Effector memory CD4-positive, alpha-beta T cell (primary cell): ENCODE measurements at regions not wholly inside any gene's neighbourhood (a gene's known extent, or its start where the extent isn't known, plus 50 kb on each side); places are given as distances from the start of the nearest gene placed in this dataset.

Source experiments
- DNase-seq, 3 donors: peaks; one replicate each; pipeline ENCODE4 v3.0.0-alpha.2; 2020
- H3K27ac ChIP-seq: 2 replicates; pipeline ENCODE4 v1.7.0; 2013; ENCODE audit warnings: mild to moderate bottlenecking, low read length, moderate library complexity; ENCODE audit not compliant: insufficient read depth, poor library complexity, severe bottlenecking
- H3K27me3 ChIP-seq: replicated peaks from 2 replicates; pipeline ENCODE4 v1.7.0; 2013; ENCODE audit warnings: mild to moderate bottlenecking, low read length; ENCODE audit not compliant: insufficient read depth, control insufficient read depth, poor library complexity, severe bottlenecking
- H3K36me3 ChIP-seq: 2 replicates; pipeline ENCODE4 v1.7.0; 2013; ENCODE audit warnings: mild to moderate bottlenecking, low read length, moderate library complexity; ENCODE audit not compliant: control insufficient read depth, insufficient read depth
- H3K4me1 ChIP-seq: 2 replicates; pipeline ENCODE4 v1.7.0; 2013; ENCODE audit warnings: low read length, mild to moderate bottlenecking; ENCODE audit not compliant: control insufficient read depth, insufficient read depth, poor library complexity, severe bottlenecking
- H3K4me3 ChIP-seq: 2 replicates; pipeline ENCODE4 v1.7.0; 2013; ENCODE audit warnings: low read length, low read depth, mild to moderate bottlenecking; ENCODE audit not compliant: insufficient read depth, poor library complexity, severe bottlenecking
- H3K9me3 ChIP-seq: 2 replicates; pipeline ENCODE4 v1.7.0; 2013; ENCODE audit warnings: mild to moderate bottlenecking, low read length, moderate library complexity; ENCODE audit not compliant: control insufficient read depth

- Histone ChIP-seq H3K9me3 (no peaks in the 10 kb centered on the region), H3K27me3 (no peaks in the 10 kb centered on the region), H3K27ac (no peak overlapping the region), H3K4me1 (no peaks in the 10 kb centered on the region), H3K4me3 (no peak overlapping the region), H3K36me3 (no peaks in the 10 kb centered on the region)
- no peak for DNase-seq
These were observed 249.1 kb downstream of the DPY19L2 start for GRCh38 chr12:63419154-63419553.

- Histone ChIP-seq H3K36me3 (no peaks in the 10 kb centered on the region), H3K4me3 (no peak overlapping the region), H3K9me3 (no peaks in the 10 kb centered on the region), H3K4me1 (no peaks in the 10 kb centered on the region), H3K27ac (no peak overlapping the region), H3K27me3 (no peaks in the 10 kb centered on the region)
- DNase-seq: no peak
These were observed 251.5 kb downstream of the DPY19L2 start for GRCh38 chr12:63416788-63417187.

DNA sequence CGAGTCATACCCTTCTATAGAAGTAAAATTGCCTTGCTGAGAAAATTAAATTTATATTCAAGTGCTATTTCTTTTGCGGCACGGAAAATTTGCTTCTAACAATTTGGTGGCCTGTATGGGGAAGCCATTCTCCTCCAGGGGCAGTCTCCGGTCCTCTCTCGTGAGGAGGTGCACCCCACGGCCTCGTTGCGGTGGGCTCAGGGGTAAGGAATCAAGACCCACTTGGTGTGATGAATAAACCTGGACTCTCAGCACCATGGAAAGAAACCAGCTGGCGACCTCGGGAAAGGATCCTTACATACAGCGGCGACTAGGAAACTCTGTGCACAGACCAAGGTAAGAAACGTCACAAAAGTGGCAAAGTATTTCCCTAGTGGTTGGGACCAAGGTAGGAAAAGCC lies 252.9 kb downstream of the DPY19L2 start:
- DNase-seq: no peak

DNA sequence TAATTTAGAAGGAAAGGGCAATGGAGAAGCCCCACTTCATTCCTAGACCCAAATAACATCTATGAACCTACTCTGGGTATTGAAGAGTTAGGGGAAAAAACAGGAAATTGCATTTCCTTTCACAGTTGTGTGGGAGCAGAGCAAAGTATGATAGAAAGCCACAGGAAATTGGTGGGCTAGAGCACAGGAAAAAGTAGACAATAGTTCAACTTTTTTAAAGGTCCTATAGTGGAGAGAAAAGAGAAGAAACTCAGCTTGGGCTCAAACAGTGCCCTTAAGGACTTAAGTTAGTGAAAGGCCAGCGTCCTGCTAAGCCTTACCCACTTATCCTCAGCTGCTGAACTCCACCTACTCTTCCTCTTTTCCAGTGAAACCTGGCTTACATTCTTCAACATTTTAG lies 258.1 kb downstream of the DPY19L2 start:
- H3K36me3 ChIP-seq: no peaks in the 10 kb centered on the region
- no peaks in the 10 kb centered on the region for H3K9me3 ChIP-seq
- H3K4me1 ChIP-seq: no peaks in the 10 kb centered on the region
- H3K4me3 ChIP-seq: no peak overlapping the region
- DNase-seq: no peak
- no peaks in the 10 kb centered on the region for H3K27me3 ChIP-seq
- no peak overlapping the region for H3K27ac ChIP-seq

More for the DNA sequence above, 252.9 kb downstream of the DPY19L2 start:
- no peak overlapping the region for H3K27ac ChIP-seq
- no peaks in the 10 kb centered on the region for H3K27me3 ChIP-seq
- H3K4me3 ChIP-seq: no peak overlapping the region
- no peaks in the 10 kb centered on the region for H3K36me3 ChIP-seq
- H3K9me3 ChIP-seq: no peaks in the 10 kb centered on the region
- H3K4me1 ChIP-seq: no peaks in the 10 kb centered on the region

- Histone ChIP-seq H3K36me3 (no peaks in the 10 kb centered on the region), H3K27ac (no peak overlapping the region), H3K9me3 (no peaks in the 10 kb centered on the region), H3K4me1 (no peaks in the 10 kb centered on the region), H3K27me3 (no peaks in the 10 kb centered on the region), H3K4me3 (no peak overlapping the region)
- DNase-seq: no peak
These were observed 255.8 kb upstream of the AVPR1A start for GRCh38 chr12:63406781-63407180.

- no peaks in the 10 kb centered on the region for H3K36me3 ChIP-seq
- H3K4me3 ChIP-seq: no peak overlapping the region
- no peaks in the 10 kb centered on the region for H3K27me3 ChIP-seq
- no peaks in the 10 kb centered on the region for H3K9me3 ChIP-seq
- DNase-seq: no peak
- H3K4me1 ChIP-seq: no peaks in the 10 kb centered on the region
- no peak overlapping the region for H3K27ac ChIP-seq
These were observed 253.6 kb upstream of the AVPR1A start for GRCh38 chr12:63404611-63405010.

DNA sequence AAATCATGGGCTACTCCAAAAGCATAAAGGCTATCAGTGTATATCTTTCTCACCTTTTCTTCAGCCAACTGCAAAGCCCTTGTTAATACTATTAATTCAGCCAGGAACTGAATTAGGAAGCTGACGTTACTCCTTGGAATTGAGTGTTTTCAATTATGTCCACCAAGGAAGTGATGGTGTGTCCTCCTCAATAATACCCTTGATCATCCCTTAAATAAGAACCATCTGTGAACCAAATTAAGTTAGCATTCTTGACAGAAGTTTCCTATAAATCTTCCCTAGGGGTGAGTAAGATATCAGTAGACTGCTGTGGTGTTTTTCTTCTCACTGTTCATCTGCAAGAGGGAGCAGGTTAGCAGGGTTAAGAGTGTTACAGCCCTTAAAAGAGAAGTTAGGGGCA lies 252.3 kb upstream of the AVPR1A start:
- no peak overlapping the region for H3K27ac ChIP-seq
- H3K4me3 ChIP-seq: no peak overlapping the region
- H3K4me1 ChIP-seq: no peaks in the 10 kb centered on the region
- no peak for DNase-seq
- no peaks in the 10 kb centered on the region for H3K36me3 ChIP-seq
- no peaks in the 10 kb centered on the region for H3K9me3 ChIP-seq
- no peaks in the 10 kb centered on the region for H3K27me3 ChIP-seq

- H3K36me3 ChIP-seq: no peaks in the 10 kb centered on the region
- no peaks in the 10 kb centered on the region for H3K4me1 ChIP-seq
- H3K27ac ChIP-seq: no peak overlapping the region
- H3K4me3 ChIP-seq: no peak overlapping the region
- no peaks in the 10 kb centered on the region for H3K9me3 ChIP-seq
- no peak for DNase-seq
- H3K27me3 ChIP-seq: no peaks in the 10 kb centered on the region
These were observed 249.7 kb upstream of the AVPR1A start for GRCh38 chr12:63400718-63401117.

DNA sequence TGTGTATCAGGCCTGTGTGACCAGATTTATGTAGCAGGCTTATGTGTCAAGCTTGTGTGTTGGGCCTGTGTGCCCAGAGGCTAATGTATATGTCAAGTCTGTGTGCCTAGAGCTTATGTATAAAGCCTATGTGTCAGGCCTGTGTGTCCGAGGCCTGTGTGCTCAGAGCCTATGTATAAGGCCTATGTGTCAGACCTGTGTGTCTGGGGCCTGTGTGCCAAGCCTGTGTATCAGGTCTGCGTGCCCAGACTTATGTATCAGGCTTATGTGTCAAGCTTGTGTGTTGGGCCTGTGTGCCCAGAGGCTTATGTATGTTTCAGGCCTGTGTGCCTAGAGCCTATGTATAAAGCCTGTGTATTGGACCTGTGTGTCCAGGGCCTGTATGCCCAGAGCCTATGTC lies 249.3 kb upstream of the AVPR1A start:
- H3K27ac ChIP-seq: no peak overlapping the region
- no peaks in the 10 kb centered on the region for H3K4me1 ChIP-seq
- H3K4me3 ChIP-seq: no peak overlapping the region
- H3K27me3 ChIP-seq: no peaks in the 10 kb centered on the region
- H3K9me3 ChIP-seq: no peaks in the 10 kb centered on the region
- H3K36me3 ChIP-seq: no peaks in the 10 kb centered on the region
- no peak for DNase-seq

- Histone ChIP-seq H3K27me3 (no peaks in the 10 kb centered on the region), H3K9me3 (no peaks in the 10 kb centered on the region), H3K27ac (no peak overlapping the region), H3K4me1 (no peaks in the 10 kb centered on the region), H3K4me3 (no peak overlapping the region), H3K36me3 (no peaks in the 10 kb centered on the region)
- no peak for DNase-seq
These were observed 246.8 kb upstream of the AVPR1A start for GRCh38 chr12:63397807-63398206.

GRCh38 chr12:63396135-63396534 lies 245.1 kb upstream of the AVPR1A start:
- Histone ChIP-seq H3K4me1 (no peaks in the 10 kb centered on the region), H3K27me3 (no peaks in the 10 kb centered on the region), H3K9me3 (no peaks in the 10 kb centered on the region), H3K36me3 (no peaks in the 10 kb centered on the region), H3K27ac (no peak overlapping the region), H3K4me3 (no peak overlapping the region)
- no peak for DNase-seq
